ENCODE measurements at regions not wholly inside any gene's neighbourhood (a gene's known extent, or its start where the extent isn't known, plus 50 kb on each side); places are given as distances from the start of the nearest gene placed in this dataset.

- intact Hi-C loops (cut with micrococcal nuclease) = no loop called here
- Mint-ChIP-seq H3K27ac (no peak overlapping the region), H3K4me3 (no peak overlapping the region), H3K36me3 (ENCODE audit: low read depth) (no peaks in the 10 kb centered on the region), H3K27me3 (peaks cover 6% of the 10 kb centered on the region), H3K4me1 (peaks cover 7% of the 10 kb centered on the region), H3K9me3 (no peaks in the 10 kb centered on the region)
- no peak for ATAC-seq (ENCODE audit: low read depth)
- ChIA-PET POLR2A (no interaction called here), CTCF (no interaction called here)
- TF ChIP-seq, protein P1, sequence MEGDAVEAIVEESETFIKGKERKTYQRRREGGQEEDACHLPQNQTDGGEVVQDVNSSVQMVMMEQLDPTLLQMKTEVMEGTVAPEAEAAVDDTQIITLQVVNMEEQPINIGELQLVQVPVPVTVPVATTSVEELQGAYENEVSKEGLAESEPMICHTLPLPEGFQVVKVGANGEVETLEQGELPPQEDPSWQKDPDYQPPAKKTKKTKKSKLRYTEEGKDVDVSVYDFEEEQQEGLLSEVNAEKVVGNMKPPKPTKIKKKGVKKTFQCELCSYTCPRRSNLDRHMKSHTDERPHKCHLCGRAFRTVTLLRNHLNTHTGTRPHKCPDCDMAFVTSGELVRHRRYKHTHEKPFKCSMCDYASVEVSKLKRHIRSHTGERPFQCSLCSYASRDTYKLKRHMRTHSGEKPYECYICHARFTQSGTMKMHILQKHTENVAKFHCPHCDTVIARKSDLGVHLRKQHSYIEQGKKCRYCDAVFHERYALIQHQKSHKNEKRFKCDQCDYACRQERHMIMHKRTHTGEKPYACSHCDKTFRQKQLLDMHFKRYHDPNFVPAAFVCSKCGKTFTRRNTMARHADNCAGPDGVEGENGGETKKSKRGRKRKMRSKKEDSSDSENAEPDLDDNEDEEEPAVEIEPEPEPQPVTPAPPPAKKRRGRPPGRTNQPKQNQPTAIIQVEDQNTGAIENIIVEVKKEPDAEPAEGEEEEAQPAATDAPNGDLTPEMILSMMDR (IDR thresholded peaks at IDR 0.05) = no peak
- DNase-seq = no peak
Measured at GRCh38 chr15:67901922-67902321, 62.1 kb upstream of the RNU6-1 start.

GRCh38 chr15:67902579-67903009, 62.7 kb upstream of the RNU6-1 start:
- H3K9me3 Mint-ChIP-seq = no peaks in the 10 kb centered on the region
- TF ChIP-seq, protein P1 (IDR thresholded peaks at IDR 0.05) = no peak
- no peak for DNase-seq
- no peak overlapping the region for H3K27ac Mint-ChIP-seq
- ChIA-PET POLR2A (no interaction called here), CTCF (no interaction called here)
- no peak for ATAC-seq (ENCODE audit: low read depth)
- intact Hi-C loops (cut with micrococcal nuclease) = no loop called here
- peaks cover 6% of the 10 kb centered on the region for H3K27me3 Mint-ChIP-seq
- peaks cover 7% of the 10 kb centered on the region for H3K4me1 Mint-ChIP-seq
- no peaks in the 10 kb centered on the region for H3K36me3 Mint-ChIP-seq (ENCODE audit: low read depth)
- peak overlapping the region; percentile 24 for H3K4me3 Mint-ChIP-seq

DNA sequence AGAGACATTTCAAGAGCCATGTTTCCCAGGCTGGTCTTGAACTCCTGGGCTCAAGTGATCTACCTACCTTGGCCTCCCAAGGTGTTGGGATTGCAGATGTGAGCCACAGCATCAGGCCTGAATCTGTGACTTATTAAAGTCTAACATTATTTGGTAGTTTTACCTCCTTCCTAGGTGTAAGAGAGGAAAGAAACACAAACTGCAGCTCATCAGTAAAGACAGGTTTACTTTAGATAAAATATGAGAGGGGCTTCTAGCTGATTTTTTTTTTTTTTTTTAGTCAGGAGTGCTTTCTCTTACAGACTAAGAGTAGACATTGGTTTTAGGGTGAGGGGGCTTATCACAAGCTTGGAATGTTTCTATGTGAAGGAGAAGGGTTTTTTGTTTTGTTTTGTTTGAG, 63.9 kb upstream of the RNU6-1 start:
- no peak overlapping the region for H3K4me3 Mint-ChIP-seq
- H3K27ac Mint-ChIP-seq = no peak overlapping the region
- ATAC-seq (ENCODE audit: low read depth) = no peak
- POLR2A ChIA-PET = interaction anchor here (0.6 kb wide), 1 partner anchor 1411 kb away, joined by 4 read pairs; no protein-coding TSS in a partner anchor
- no peaks in the 10 kb centered on the region for H3K9me3 Mint-ChIP-seq
- peaks cover 6% of the 10 kb centered on the region for H3K27me3 Mint-ChIP-seq
- intact Hi-C loops (cut with micrococcal nuclease) = no loop called here
- H3K4me1 Mint-ChIP-seq = peaks cover 7% of the 10 kb centered on the region
- no peaks in the 10 kb centered on the region for H3K36me3 Mint-ChIP-seq (ENCODE audit: low read depth)
- TF ChIP-seq, protein P1 (IDR thresholded peaks at IDR 0.05) = no peak
- DNase-seq = no peak
- CTCF ChIA-PET = no interaction called here

DNA sequence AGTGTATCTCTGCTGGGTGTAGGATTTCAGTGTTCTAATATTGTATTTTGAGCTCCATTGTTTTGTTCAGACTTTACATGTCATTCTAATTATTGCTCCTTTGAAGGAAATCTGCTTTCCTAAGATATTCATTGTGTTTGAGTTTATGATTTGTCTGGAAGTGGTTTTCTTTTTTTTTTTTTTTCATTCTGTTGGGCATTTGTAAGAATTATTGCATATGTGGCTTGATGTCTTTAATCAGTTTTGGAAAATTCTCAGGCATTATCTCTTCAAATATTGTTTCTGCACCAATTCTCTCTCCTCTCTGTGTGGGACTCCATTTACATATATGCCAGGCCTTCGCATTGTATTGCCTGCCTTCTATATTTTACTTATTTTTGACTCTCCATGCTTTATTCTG, 65.8 kb upstream of the RNU6-1 start:
- ChIA-PET POLR2A (interaction anchor here (0.7 kb wide), 1 partner anchor 21 kb away, joined by 6 read pairs; no protein-coding TSS in a partner anchor), CTCF (no interaction called here)
- H3K4me1 Mint-ChIP-seq = peaks cover 7% of the 10 kb centered on the region
- peaks cover 2% of the 10 kb centered on the region for H3K9me3 Mint-ChIP-seq
- H3K27ac Mint-ChIP-seq = no peak overlapping the region
- ATAC-seq (ENCODE audit: low read depth) = no peak
- H3K4me3 Mint-ChIP-seq = no peak overlapping the region
- H3K36me3 Mint-ChIP-seq (ENCODE audit: low read depth) = no peaks in the 10 kb centered on the region
- intact Hi-C loops (cut with micrococcal nuclease) = no loop called here
- TF ChIP-seq, protein P1 (IDR thresholded peaks at IDR 0.05) = no peak
- no peak for DNase-seq
- peaks cover 8% of the 10 kb centered on the region for H3K27me3 Mint-ChIP-seq

GRCh38 chr15:67906382-67906781, 66.5 kb upstream of the RNU6-1 start:
- intact Hi-C loops (cut with micrococcal nuclease) = no loop called here
- Mint-ChIP-seq H3K9me3 (peaks cover 7% of the 10 kb centered on the region), H3K4me1 (peaks cover 7% of the 10 kb centered on the region), H3K4me3 (no peak overlapping the region), H3K27me3 (peaks cover 8% of the 10 kb centered on the region), H3K36me3 (ENCODE audit: low read depth) (no peaks in the 10 kb centered on the region), H3K27ac (no peak overlapping the region)
- ChIA-PET POLR2A (no interaction called here), CTCF (no interaction called here)
- TF ChIP-seq, protein P1 (IDR thresholded peaks at IDR 0.05) = no peak
- DNase-seq = no peak
- ATAC-seq (ENCODE audit: low read depth) = no peak

Data from activated B cell treated with CpG ODN at 0.5 μM for 24 hours (primary cell).